Activated T-cell treated with anti-CD3 and anti-CD28 coated beads for 4 hours (primary cell): ENCODE measurements at regions not wholly inside any gene's neighbourhood (a gene's known extent, or its start where the extent isn't known, plus 50 kb on each side); places are given as distances from the start of the nearest gene placed in this dataset.

Experiments used
- DNase-seq: peaks from one replicate; pipeline ENCODE4 v3.0.0-alpha.2; 2020

DNA sequence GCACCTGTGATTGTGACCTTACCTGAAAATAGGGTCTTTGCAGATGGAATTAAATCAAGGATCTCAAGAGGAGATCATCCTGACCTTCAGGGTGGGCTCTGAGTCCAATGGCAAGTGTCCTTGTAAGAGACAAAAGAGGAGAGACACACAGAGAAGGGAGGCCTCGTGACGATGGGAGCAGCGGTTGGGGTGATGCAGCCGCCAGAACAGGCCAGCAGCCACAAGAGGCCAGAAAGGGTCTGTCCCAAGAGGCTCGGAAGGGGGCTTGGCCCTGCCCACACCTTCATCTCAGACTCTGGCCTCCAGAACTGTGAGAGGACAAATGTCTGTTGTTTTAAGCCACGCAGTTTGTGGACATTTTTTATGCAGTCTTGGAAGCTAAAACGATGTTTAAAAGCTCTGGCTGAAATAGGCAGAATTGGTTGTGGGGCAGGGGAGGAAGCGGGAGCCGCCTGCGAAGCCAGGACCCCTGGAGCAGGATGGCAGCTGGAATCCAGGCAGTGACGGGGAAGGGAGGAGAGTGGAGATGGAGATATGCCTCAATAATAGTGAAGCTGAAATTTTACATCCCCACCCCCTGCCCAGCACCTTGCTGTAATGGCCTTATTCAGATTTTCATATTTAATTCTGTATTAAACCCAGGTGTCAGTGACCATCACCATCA, 216.4 kb downstream of the ANKRD60 start:
- no peak for DNase-seq

DNA sequence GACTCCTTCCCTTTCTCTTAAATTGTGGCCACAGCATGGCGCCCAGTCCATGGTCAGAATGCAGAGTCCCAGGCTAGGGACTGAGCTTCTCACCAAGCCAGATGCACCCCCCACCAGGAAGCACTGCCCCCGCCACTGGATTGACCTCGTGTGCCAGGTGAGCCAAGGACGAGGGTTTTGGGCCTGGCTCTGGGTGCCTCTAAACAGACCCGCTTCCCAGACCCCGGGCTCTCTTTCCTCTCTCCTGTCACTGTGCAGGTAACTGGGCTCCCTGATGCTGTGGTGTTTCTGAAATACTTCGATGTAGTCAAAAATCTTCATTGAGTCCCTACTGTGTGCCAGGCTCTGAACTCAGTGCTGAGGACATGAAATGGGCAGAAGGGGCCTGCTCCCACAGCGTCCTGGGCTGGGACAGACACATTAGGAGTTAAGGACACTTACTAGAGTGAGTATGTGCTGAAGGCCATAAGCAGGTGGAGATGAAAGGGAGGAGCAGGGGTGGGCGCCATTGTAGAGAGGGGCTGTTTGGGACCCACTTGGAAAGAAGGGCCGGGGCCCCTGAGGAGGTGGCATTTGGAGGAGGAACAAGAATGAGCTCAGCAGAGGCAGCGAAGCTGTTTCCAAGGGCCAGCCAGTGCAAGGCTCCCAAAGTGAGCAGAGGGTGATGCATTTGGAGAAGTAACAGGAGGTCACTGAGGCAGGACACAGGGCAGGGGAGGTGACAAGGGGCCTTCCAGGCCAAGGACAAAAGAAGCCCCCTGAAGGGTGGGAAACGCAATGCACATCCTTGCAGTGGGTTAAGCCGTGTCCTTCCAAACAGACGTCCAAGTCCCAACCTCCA, 217.1 kb downstream of the ANKRD60 start:
- no peak for DNase-seq

DNA sequence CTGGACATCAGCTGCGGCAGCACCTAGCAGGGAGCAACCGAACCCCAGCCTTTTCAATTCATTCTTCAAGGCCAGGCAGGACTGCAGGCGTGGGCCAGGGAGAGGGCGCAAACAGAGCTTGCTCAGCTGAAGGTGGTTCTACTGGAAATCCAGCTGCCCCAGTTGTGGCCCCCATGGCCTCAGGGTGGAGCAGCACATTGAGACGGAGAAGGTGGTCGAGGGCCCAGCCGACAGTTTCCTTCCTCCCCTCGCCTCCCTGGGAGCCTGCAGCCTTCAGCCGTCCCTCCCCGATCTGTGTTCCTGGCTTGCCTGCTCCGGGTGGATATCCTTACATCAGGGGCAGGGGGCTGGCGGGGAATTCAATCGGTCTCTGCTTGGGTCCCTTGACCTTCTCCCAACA, 217.8 kb downstream of the ANKRD60 start:
- no peak for DNase-seq

DNA sequence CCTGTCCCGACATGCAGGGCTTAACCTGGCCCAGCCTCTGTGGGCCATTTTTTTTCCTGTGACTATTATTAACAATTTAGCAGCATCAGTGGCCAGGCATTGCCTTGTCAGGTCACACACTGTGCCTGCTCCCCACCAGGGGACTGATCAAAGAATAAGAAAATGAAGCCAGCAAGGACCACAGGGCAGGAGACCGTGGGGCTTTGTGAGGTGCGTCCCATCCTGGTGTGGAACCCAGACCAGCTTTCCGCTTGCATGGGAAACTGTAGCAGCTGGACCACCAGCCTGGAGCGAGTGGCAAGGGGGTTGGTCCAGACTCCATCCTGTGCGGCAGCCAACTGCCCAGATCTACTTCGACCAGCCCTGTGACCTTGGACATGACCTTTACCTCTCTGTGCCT, 218.3 kb downstream of the ANKRD60 start:
- DNase-seq: no peak

DNA sequence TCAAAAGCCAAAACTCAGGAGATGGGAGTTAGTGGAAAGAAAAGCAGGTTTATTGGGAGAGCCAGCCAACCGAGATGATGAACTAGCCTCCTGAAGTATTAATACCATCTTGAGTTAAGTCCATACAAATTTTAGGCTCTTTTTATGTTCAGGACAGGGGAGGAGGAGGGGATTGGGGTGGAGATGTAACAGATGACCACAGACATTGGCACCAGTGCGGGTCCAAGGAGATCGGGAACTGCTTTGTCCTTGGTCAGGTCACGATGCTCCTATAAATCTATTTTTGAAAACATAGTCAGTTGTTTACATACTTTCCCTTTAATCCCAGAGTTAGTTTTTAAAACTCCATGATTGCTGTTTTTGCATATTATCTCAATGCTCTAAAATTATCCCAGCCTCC, 219.6 kb downstream of the ANKRD60 start:
- DNase-seq: no peak

DNA sequence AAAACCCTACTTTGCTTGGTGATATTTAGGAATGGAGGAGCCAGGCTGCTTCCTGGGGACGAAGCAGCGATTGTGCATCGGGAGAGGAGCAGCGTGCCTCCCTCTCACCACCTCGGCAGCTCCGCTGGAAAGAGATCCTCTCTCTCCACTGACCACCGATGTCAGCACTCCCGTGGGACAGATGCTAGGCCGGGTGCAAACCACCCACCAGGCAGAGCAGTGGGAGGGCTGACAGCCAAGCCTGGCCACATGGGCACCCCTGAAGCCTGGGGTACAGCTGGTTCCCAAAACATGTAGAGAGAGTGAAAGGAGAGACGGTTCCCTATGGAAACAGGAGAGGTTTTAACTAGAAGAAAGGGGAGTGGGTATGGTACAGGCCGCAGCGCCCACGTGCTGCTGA, 220.0 kb downstream of the ANKRD60 start:
- no peak for DNase-seq

DNA sequence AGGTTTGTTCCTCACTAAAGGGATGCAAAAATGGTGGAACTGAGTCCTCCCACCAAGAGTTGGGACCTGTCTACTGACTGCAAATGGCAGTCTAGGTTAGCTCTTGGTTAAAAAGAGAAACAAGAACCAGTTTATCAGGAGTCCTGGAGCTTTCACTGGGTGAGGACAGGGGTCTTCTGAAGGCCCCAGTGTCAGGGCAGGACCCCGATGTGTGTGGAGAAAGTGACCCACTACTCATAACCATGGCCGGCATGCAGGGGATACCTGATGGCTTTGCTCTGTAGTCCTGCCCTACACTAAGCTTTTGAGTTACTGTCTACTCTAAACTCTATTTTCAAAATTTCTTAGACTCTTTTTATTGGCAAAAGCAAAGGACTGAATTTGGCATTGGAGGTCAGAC, 220.5 kb downstream of the ANKRD60 start:
- DNase-seq: no peak

DNA sequence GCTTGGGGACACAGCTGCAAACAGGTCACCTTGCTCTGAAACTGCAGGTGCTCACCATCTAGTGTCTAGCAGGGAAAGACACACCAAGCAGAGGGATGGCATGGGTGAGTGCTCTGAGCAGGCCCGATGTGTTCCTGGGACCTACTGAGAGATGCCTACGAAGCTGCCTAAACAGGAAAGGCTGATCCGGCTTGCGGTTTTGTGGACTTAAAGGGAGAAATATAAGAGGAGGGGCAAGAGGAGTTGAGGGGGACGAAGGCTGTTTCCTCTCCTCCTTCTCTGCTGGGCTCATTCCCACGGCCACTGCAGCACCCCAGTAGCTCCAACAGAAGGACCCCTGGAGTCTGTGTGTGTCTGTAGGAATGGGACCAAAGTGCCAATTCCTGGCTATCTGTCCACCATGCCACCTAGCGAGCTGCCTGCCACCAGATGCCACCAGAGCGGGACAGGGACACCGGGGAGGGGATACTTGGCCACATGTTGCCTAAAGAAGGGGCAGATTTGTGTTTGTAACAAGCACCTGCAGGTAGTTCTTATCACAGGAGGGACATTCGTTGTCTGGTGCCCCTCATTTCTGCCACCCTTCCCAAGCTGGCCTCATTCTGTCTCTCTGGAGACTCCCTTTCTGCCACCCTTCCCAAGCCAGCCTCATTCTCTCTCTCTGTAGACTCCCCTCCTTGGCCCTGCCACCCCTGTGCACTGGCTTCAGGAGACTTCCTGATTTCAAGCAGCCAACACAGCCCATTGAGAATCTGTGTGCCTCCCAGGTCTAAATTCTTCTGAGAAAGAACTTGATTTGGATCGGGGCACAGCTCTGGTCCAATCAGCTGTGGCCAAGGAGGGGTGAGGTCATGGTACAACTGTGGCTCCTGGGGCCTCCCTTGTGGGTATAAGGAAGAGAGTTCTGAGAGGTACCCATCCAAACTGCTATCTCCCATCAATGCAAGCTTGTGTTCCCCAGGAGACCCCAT, 221.8 kb downstream of the ANKRD60 start:
- no peak for DNase-seq

DNA sequence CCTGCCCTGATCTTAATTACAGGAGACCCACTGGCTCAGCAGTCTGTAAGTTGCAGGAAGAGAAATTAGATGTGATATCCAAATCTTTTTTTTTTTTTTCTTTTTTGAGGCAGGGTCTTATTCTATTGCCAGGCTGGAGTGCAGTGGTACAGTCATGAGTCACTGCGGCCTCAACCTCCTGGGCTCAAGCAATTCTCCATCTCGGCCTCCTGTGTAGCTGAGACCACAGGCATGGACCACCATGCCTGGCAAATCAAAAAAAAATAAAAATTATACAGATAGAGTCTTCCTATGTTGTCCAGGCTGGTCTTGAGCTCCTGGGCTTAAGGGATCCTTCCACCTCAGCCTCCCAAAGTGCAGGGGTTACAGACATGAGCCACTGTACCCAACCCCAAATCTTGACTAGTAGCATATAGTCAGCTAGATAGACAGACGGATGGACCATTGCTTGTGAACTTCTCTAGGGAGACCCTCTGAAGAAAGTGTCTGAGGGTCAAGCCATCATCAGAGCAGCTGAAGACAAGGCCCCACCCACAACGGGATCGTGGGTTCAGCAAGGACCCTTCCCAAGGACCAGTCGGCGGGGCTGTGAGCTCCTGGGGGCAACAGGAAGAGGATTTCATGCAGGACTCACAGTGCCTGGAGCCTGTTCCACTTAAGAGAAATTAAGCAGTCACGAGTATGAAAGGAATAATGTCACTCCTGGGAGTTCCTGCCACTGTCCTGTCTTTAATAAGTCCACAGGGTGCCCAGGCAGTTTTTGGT, 222.7 kb downstream of the ANKRD60 start:
- no peak for DNase-seq

DNA sequence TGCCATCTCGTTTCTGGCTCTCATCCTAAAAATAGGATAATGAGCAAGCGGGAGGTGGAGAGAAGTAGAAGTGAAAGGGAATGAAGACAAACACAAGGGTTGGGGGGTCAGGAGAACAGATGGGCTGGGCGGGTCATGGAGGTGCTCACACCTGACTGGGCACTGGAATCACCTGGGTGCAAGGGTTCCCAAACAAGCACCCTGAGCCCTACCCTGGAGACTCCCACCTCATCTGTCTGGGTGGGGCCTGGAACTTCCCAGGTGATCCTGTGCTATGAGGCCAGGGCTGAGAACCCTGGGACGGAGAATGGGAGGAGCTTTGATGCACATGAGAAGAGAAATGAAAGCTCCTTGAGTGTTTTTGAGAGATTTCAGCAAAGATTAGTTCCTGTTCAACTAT, 223.6 kb downstream of the ANKRD60 start:
- DNase-seq: no peak

DNA sequence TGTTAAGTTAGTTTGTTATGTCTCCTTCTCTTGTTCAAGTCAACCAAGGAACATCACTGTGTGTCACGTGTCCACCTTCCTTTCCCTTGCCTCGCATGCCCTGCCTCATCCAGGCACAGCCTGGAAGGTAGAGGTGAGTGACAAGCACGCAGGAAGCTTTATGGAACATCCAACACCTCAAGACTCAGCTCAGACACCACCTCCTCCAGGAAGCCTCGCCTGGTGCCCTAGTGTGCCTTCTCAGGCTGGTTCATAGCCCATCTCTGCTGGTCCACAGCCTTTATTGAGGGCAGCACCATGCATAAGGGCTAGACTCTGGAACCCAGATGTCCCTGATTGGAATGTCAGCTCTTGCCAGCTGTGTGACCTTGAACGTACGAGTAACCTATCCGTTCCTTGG, 224.3 kb downstream of the ANKRD60 start:
- DNase-seq: no peak

DNA sequence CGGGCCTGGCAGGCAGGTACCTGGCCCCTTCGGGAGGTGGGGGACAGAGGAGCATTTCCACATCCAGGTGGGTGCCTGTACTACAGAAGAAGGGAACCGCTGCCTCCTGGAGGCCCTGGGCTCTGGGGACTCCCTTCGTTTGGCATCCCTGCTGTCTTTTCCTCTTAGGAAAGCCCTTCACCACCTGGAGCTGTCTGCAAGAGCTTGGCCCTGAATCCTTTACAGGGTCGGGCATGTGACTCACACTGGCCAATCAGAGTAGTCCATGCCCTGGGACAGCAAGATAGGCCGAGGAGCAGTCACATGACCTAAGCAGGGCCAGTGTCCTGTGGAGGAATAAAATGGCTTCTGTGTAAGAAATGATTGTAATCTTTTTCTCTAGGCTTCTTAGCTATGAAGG, 224.9 kb downstream of the ANKRD60 start:
- no peak for DNase-seq

DNA sequence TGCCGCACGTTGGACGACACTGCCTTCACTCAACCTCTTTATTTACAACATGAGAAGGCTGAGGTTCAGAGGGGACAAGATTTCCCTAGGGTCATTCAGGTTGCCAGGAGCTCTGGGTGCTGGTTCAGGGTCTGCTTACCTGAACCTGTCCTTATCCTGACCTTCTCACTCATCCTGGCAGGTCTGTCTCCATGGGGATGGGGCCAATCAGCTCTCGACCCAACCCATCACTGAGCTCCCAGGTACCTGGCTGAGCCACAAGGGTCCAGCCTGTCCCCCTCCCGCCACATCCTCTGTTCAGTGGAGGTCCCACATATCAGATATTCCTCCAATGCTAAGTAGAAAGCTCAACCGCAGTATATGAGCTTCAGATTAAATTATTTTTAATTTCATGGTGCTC, 225.6 kb downstream of the ANKRD60 start:
- no peak for DNase-seq

DNA sequence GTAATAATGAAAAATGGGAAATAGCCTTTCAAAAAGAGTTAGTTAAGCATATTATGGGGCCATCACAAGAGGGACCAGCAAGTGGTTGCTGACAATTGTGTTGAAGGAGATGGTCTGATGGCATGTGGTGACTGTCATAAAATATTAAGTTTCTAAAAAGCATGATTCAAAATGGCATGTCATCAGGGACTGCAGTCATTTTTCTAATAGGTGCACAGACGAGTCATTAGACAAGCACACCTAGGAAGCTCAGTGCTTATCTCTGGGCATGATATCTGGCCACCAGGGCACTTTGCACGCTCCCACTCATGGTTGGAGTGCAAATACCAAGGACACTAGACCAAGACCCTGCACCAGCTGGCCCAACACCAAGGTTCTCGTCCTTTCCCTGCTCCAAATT, 226.5 kb downstream of the ANKRD60 start:
- DNase-seq: no peak

DNA sequence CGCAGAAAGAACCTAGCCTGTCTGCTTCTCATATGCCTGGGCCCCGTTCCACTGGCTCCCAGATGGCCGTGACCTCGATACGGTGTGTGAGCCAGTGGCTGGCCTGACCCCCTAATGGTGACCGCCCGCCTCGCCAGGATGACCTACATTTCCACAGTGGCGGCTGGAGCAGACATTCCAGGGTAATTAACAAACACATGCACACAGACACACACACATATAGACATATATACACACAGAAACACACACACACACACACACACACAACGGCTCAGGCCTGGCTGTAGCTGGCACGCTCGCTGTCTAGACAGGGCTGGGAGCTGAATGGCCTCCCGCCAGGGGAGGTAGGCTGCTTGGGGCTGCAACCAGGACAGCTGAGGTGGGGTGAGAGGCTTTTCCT, 227.1 kb downstream of the ANKRD60 start:
- DNase-seq: no peak

DNA sequence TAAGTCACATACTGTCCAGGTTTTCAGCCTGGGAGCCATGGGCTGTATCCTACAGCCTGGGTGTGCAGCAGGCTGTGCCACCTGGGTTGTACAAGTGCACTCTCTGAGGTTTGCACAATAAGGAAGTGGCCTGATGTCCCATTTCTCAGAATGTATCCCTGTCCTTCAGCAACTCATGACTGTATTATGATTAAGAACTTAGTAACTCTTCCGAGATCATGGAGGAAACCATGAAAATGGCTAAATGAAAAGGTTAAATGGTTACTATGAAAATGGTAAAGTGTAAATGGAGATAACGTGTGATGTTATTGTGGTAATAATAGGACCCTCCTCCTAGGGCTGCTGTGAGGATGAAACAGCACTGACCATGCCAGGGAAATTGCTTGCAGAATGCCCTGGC, 227.6 kb downstream of the ANKRD60 start:
- no peak for DNase-seq

DNA sequence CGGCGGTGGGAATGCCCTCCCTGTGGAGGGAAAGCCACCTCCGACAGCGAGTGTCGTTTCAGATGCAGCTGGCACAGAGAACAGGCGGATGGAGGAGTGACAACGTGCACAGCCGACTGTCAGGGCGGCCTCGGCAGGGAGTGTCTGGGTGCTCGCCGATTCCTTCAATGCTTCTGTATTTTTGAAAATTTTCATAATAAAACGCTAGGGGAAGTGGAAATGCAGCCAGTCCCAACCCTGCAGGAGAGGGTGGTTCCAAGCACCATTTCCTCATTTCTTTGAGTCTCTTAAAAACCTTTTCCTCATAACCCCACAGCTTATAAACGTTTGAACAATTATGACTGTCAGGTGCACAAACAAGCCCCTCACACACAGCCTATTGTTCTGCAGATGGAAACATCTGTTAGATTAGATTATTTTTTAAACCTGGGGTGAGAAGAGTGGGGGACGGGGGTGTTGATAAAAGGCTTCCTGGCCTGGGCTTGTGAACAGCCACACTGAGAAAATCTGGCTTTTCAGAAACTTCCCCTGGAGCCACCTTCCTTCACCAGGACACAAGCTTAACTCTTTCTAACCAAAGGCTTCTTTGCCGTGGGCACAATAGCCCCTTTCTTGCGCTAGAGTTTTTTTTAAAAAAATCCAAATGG, 228.9 kb downstream of the ANKRD60 start:
- DNase-seq: no peak

DNA sequence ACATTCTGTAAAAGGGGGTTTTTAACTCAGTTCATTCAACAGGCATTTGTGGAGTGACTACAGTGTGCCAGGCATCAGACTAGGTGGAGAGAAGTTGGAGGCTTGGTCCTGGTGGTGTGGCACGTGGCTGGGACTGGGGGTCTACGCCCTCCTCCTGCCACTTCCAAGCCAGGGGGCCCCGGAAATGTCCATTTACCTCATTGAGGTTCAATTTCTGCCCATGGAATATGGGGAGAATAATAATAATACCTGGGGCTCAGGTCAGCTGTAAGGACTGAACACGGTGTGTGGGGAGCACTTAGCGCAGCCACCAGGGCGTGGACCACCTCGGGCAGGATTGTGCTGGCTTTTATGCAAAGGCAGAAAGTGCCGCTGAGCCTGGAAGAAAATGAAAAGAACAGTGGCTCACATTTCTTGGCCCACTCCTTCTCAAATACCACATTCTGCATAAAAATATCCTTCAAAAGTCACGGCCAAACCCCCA, 229.4 kb downstream of the ANKRD60 start:
- DNase-seq: no peak

DNA sequence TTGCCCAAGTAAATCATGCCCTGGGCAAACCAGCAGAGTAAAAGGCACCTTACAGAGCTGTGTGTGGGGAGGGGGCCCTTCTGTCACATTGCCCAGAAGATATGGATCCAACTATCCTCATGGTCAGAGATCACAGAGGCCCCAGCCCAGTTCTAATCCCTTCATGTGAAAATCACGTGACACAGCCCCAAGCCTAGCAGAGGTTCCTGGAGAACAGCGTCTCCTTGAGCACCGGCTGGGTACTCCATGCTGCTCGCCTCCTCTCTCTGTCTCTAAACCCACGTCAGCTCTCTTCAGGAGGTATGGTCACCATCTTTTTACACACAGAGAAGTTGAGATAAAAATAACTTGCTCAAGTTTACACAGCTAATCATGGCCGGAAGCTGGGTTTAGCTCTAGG, 230.2 kb downstream of the ANKRD60 start:
- no peak for DNase-seq

DNA sequence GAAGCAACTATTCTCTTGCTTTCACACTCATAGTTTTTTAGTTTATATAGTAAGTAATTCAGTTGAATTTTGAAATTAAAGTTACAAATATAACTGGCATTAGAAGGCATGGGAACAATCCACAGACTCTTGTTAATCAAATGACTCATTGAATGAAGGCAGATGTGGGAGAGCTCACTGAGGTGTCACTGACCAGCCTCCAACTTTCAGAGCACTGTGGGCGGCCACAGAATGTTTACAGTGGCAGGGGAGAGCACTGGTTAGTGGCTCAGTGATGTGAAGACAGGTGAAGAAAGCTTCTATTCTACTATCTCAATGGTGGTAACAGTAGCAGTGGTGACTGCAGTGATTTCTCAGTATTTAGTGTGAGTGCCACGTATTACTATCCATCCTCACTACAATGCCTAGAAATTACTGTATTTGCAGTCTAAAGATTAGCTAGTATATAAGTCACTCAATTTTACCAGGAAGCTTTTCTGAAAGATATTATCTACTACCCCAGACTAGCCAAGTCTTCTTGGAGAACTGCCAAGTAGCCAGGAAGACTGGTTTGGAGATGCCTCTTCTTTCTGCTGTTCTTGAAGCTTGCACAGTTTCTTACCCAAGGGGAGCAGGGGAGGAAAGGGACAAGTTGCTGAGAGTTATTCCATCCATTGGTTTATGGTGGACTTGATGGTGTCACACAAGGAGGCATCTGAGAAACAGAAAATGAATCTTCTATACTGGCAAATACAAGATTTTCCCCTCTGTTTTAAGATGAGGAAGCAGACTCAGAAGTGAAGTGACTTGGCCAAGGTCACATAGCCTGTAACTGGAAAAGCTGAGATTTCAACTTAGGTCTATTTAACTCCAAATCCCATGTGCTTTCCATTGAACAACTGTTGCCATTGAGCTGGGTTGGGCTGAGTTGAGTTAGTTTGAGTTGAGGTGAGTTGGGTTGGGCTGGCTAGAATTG, 231.2 kb downstream of the ANKRD60 start:
- no peak for DNase-seq

DNA sequence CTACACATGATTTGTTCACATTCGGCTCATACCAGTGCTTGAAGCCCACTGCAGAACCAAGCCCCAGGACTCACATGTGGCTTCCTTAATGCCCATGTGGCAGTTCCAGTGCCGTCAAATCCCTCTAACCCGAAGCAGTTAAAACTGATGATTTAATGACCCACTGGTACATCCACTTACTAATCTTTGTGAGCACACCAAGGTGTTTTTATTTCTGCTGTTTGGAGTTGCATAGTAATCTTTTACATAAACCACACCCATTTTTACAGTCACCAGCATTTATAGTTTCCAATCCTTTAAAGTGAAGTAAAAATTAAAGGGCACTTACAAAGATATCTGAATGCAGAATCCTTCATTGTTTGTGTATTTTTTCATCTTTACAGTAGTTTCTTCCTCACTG, 232.0 kb downstream of the ANKRD60 start:
- DNase-seq: no peak
